ENCODE measurements at regions not wholly inside any gene's neighbourhood (a gene's known extent, or its start where the extent isn't known, plus 50 kb on each side); places are given as distances from the start of the nearest gene placed in this dataset.
"Not testable (repeated sequence)": the region's sequence is repeated elsewhere in the genome, so short reads cannot be mapped to it uniquely, and the experiment has no call there.

DNA sequence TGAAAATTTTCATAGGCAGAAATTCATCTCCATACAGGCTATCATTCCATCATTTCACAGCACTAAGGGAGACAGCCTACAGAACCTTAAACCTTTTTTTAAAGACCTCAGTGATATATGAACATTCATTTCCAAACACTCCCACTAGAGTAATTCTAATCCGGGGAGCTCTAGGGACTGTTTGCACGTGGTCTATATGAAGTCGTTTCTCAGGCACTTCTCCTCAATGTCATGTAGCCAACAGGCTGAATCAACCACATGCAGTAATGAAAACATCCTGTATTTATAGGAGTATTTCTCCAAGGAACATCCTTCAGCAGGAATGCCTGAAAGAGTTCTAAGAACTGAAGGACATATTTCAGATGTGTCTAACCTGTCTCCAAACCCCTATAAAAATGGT, 97.3 kb upstream of the CREB1 start:
- H3K9ac ChIP-seq (ENCODE audit: low read length) = no peak overlapping the region
- H3K4me1 ChIP-seq (ENCODE audit: control insufficient read depth, low read depth, low read length) = no peaks in the 10 kb centered on the region
- no peaks in the 10 kb centered on the region for H3K27me3 ChIP-seq (ENCODE audit: control insufficient read depth, insufficient read depth, low read length)
- H3K9me3 ChIP-seq (ENCODE audit: control insufficient read depth, low read depth, low read length) = no peaks in the 10 kb centered on the region
- no peak overlapping the region for H3K27ac ChIP-seq (ENCODE audit: low read length)
- no peak overlapping the region for H3K4me3 ChIP-seq (ENCODE audit: low read length)
- H3K36me3 ChIP-seq (ENCODE audit: control insufficient read depth, low read depth, low read length) = no peaks in the 10 kb centered on the region

DNA sequence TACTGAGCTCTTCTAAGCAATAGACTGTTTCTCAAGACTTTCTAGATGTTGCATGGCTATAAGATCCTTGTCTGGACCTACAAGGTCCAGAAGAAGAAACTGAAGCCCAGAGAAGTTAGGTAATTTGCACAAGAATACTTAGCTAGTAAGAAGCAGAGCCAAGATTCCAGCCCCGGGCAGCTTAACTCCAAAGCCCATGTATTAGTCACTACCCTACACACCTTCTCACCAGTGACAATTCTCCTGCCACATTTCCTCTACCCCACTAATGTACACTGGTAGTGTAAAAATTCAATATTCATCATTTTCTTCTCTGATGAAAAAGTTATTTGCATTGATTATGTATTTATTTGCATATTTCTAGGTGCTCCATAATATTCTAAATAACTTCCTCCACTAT, 95.5 kb upstream of the CREB1 start:
- H3K27ac ChIP-seq (ENCODE audit: low read length) = no peak overlapping the region
- no peaks in the 10 kb centered on the region for H3K4me1 ChIP-seq (ENCODE audit: control insufficient read depth, low read depth, low read length)
- no peaks in the 10 kb centered on the region for H3K36me3 ChIP-seq (ENCODE audit: control insufficient read depth, low read depth, low read length)
- H3K9me3 ChIP-seq (ENCODE audit: control insufficient read depth, low read depth, low read length) = no peaks in the 10 kb centered on the region
- no peaks in the 10 kb centered on the region for H3K27me3 ChIP-seq (ENCODE audit: control insufficient read depth, insufficient read depth, low read length)
- H3K9ac ChIP-seq (ENCODE audit: low read length) = no peak overlapping the region
- no peak overlapping the region for H3K4me3 ChIP-seq (ENCODE audit: low read length)

DNA sequence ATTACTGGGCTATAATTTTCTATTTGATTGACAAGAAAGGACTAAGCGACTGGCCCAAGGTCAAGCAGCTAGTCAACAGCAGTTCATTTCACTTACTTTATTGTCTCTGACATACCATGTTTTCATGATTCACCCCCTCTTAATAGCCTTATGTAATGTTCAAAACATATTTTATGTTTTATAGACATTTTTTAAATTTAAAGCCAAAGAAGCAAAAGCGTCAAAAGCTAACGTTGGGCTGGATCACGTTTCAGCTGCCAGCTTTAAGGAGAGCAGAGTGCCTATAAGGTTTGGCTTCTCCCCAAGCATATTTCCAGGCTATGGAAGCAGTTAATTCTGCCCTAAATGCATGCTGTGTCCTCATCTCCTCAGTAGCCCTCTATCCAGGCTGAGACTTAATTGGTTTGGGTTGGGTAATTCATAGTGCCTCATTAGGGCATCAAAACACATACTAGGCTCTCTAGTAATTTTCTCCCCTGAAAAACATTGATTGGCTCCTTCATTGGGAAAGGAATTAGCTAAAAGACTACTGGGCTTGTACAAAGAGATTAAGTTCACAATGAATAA, 94.8 kb upstream of the CREB1 start:
- Histone ChIP-seq H3K27me3 (ENCODE audit: control insufficient read depth, insufficient read depth, low read length) (no peaks in the 10 kb centered on the region), H3K27ac (ENCODE audit: low read length) (no peak overlapping the region), H3K4me1 (ENCODE audit: control insufficient read depth, low read depth, low read length) (no peaks in the 10 kb centered on the region), H3K4me3 (ENCODE audit: low read length) (no peak overlapping the region), H3K36me3 (ENCODE audit: control insufficient read depth, low read depth, low read length) (no peaks in the 10 kb centered on the region), H3K9me3 (ENCODE audit: control insufficient read depth, low read depth, low read length) (no peaks in the 10 kb centered on the region), H3K9ac (ENCODE audit: low read length) (no peak overlapping the region)

- no peaks in the 10 kb centered on the region for H3K36me3 ChIP-seq (ENCODE audit: control insufficient read depth, low read depth, low read length)
- H3K4me3 ChIP-seq (ENCODE audit: low read length) = no peak overlapping the region
Observed at GRCh38 chr2:207437136-207437523, 92.6 kb upstream of the CREB1 start.

GRCh38 chr2:207437524-207438143, 92.1 kb upstream of the CREB1 start:
- Histone ChIP-seq H3K4me3 (ENCODE audit: low read length) (no peak overlapping the region), H3K9ac (ENCODE audit: low read length) (no peak overlapping the region), H3K27ac (ENCODE audit: low read length) (no peak overlapping the region), H3K27me3 (ENCODE audit: control insufficient read depth, insufficient read depth, low read length) (no peaks in the 10 kb centered on the region), H3K9me3 (ENCODE audit: control insufficient read depth, low read depth, low read length) (no peaks in the 10 kb centered on the region), H3K36me3 (ENCODE audit: control insufficient read depth, low read depth, low read length) (no peaks in the 10 kb centered on the region), H3K4me1 (ENCODE audit: control insufficient read depth, low read depth, low read length) (no peaks in the 10 kb centered on the region)

More at GRCh38 chr2:207437136-207437523, 92.6 kb upstream of the CREB1 start:
- no peaks in the 10 kb centered on the region for H3K9me3 ChIP-seq (ENCODE audit: control insufficient read depth, low read depth, low read length)
- H3K27ac ChIP-seq (ENCODE audit: low read length) = no peak overlapping the region
- H3K4me1 ChIP-seq (ENCODE audit: control insufficient read depth, low read depth, low read length) = no peaks in the 10 kb centered on the region
- H3K27me3 ChIP-seq (ENCODE audit: control insufficient read depth, insufficient read depth, low read length) = no peaks in the 10 kb centered on the region
- no peak overlapping the region for H3K9ac ChIP-seq (ENCODE audit: low read length)

GRCh38 chr2:207438414-207439126, 91.2 kb upstream of the CREB1 start:
- no peaks in the 10 kb centered on the region for H3K36me3 ChIP-seq (ENCODE audit: control insufficient read depth, low read depth, low read length)
- H3K4me3 ChIP-seq (ENCODE audit: low read length) = no peak overlapping the region
- H3K9me3 ChIP-seq (ENCODE audit: control insufficient read depth, low read depth, low read length) = no peaks in the 10 kb centered on the region
- H3K27ac ChIP-seq (ENCODE audit: low read length) = no peak overlapping the region
- no peak overlapping the region for H3K9ac ChIP-seq (ENCODE audit: low read length)
- H3K27me3 ChIP-seq (ENCODE audit: control insufficient read depth, insufficient read depth, low read length) = no peaks in the 10 kb centered on the region
- no peaks in the 10 kb centered on the region for H3K4me1 ChIP-seq (ENCODE audit: control insufficient read depth, low read depth, low read length)

- H3K9me3 ChIP-seq (ENCODE audit: control insufficient read depth, low read depth, low read length); H3K36me3 ChIP-seq (ENCODE audit: control insufficient read depth, low read depth, low read length); H3K27me3 ChIP-seq (ENCODE audit: control insufficient read depth, insufficient read depth, low read length); H3K4me3 ChIP-seq (ENCODE audit: low read length); H3K9ac ChIP-seq (ENCODE audit: low read length); H3K27ac ChIP-seq (ENCODE audit: low read length); H3K4me1 ChIP-seq (ENCODE audit: control insufficient read depth, low read depth, low read length): not testable (repeated sequence)
Observed at GRCh38 chr2:207439881-207440280, 89.9 kb upstream of the CREB1 start.

GRCh38 chr2:207444756-207445155, 85.0 kb upstream of the CREB1 start:
- no peak overlapping the region for H3K9ac ChIP-seq (ENCODE audit: low read length)
- H3K27ac ChIP-seq (ENCODE audit: low read length) = no peak overlapping the region
- H3K4me3 ChIP-seq (ENCODE audit: low read length) = no peak overlapping the region
- H3K36me3 ChIP-seq (ENCODE audit: control insufficient read depth, low read depth, low read length) = no peaks in the 10 kb centered on the region
- H3K4me1 ChIP-seq (ENCODE audit: control insufficient read depth, low read depth, low read length) = peaks cover 12% of the 10 kb centered on the region
- H3K9me3 ChIP-seq (ENCODE audit: control insufficient read depth, low read depth, low read length) = no peaks in the 10 kb centered on the region
- no peaks in the 10 kb centered on the region for H3K27me3 ChIP-seq (ENCODE audit: control insufficient read depth, insufficient read depth, low read length)

GRCh38 chr2:207446653-207447052, 83.1 kb upstream of the CREB1 start:
- Histone ChIP-seq H3K36me3 (ENCODE audit: control insufficient read depth, low read depth, low read length) (no peaks in the 10 kb centered on the region), H3K9ac (ENCODE audit: low read length) (no peak overlapping the region), H3K4me3 (ENCODE audit: low read length) (no peak overlapping the region), H3K9me3 (ENCODE audit: control insufficient read depth, low read depth, low read length) (no peaks in the 10 kb centered on the region), H3K27ac (ENCODE audit: low read length) (no peak overlapping the region), H3K27me3 (ENCODE audit: control insufficient read depth, insufficient read depth, low read length) (no peaks in the 10 kb centered on the region), H3K4me1 (ENCODE audit: control insufficient read depth, low read depth, low read length) (peaks cover 26% of the 10 kb centered on the region)

DNA sequence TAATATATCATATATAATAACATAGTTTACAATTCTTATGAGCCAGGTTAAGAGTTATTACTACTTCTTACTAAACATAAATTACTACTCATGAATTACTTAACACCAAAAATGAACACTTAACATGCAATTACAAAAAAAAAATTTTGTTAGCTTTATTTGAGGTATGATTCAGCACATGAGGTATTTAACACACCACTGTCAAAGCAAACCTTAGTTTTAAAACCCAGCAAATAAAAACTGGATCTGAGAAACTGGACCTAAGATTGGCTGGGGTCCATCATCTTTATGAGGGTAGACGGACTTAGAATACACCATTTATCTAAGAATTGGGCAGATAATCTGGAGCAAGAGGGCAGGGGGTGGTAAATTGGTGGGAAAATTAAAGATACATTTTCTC, 81.8 kb upstream of the CREB1 start:
- Histone ChIP-seq H3K9ac (ENCODE audit: low read length) (no peak overlapping the region), H3K36me3 (ENCODE audit: control insufficient read depth, low read depth, low read length) (no peaks in the 10 kb centered on the region), H3K27ac (ENCODE audit: low read length) (no peak overlapping the region), H3K27me3 (ENCODE audit: control insufficient read depth, insufficient read depth, low read length) (no peaks in the 10 kb centered on the region), H3K4me3 (ENCODE audit: low read length) (no peak overlapping the region), H3K4me1 (ENCODE audit: control insufficient read depth, low read depth, low read length) (peaks cover 26% of the 10 kb centered on the region), H3K9me3 (ENCODE audit: control insufficient read depth, low read depth, low read length) (no peaks in the 10 kb centered on the region)

DNA sequence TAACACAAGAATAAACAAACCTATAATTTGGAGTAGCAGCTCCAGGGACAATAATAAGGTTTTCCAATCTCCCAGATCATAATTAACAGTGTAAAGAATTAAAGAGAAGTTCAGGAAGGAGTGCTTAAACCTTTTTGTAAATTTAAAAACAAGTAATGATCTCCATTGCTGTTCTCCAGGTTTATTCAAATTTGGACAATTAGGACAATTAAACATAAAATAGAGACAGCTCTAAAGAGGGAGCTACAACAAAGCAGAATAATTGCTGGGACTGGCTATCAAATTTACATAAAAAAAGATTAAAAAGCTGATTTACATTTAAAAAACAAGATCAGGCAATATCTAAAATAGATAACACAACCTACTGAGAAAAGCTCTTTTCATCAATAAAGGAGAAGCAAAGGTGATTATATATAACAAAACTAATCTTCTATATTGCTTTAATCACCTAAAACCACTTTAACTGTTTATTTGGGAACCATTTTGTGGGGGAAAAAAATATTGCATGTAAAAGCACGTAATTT, 80.1 kb upstream of the CREB1 start:
- Histone ChIP-seq H3K4me1 (ENCODE audit: control insufficient read depth, low read depth, low read length) (peaks cover 26% of the 10 kb centered on the region), H3K36me3 (ENCODE audit: control insufficient read depth, low read depth, low read length) (no peaks in the 10 kb centered on the region), H3K27me3 (ENCODE audit: control insufficient read depth, insufficient read depth, low read length) (no peaks in the 10 kb centered on the region), H3K9me3 (ENCODE audit: control insufficient read depth, low read depth, low read length) (no peaks in the 10 kb centered on the region), H3K9ac (ENCODE audit: low read length) (peak overlapping the region; percentile 2), H3K27ac (ENCODE audit: low read length) (no peak overlapping the region), H3K4me3 (ENCODE audit: low read length) (peak overlapping the region; percentile 7)

- Histone ChIP-seq H3K9me3 (ENCODE audit: control insufficient read depth, low read depth, low read length) (no peaks in the 10 kb centered on the region), H3K9ac (ENCODE audit: low read length) (peak overlapping the region; percentile 2), H3K27ac (ENCODE audit: low read length) (no peak overlapping the region), H3K36me3 (ENCODE audit: control insufficient read depth, low read depth, low read length) (no peaks in the 10 kb centered on the region), H3K27me3 (ENCODE audit: control insufficient read depth, insufficient read depth, low read length) (no peaks in the 10 kb centered on the region), H3K4me1 (ENCODE audit: control insufficient read depth, low read depth, low read length) (peaks cover 26% of the 10 kb centered on the region), H3K4me3 (ENCODE audit: low read length) (no peak overlapping the region)
Observed at GRCh38 chr2:207450186-207450585, 79.6 kb upstream of the CREB1 start.
